ENCODE measurements at regions not wholly inside any gene's neighbourhood (a gene's known extent, or its start where the extent isn't known, plus 50 kb on each side); places are given as distances from the start of the nearest gene placed in this dataset.
"Not testable (repeated sequence)": the region's sequence is repeated elsewhere in the genome, so short reads cannot be mapped to it uniquely, and the experiment has no call there.

GRCh38 chr1:14165371-14165801, 433.1 kb upstream of the KAZN start:
- Histone ChIP-seq H3K27ac (no peak overlapping the region), H3K4me2 (no peak overlapping the region), H3K9ac (no peak overlapping the region), H3K27me3 (no peaks in the 10 kb centered on the region; a peak in 1 of 22 replicates), H3K9me3 (replicated peaks in 1 of 11) (peaks cover 7 to 24% (median 18%) of the 10 kb centered on the region in 11 experiments; a peak in 20 of 22 replicates), H3K4me3 (no peak overlapping the region), H3K4me1 (no peaks in the 10 kb centered on the region), H3K36me3 (no peaks in the 10 kb centered on the region), H4K20me1 (no peaks in the 10 kb centered on the region)
- TF ChIP-seq Cebpa-rat (IDR thresholded peaks at IDR 0.05): no peak

GRCh38 chr1:14167884-14168283, 430.6 kb upstream of the KAZN start:
- Histone ChIP-seq H3K27ac (no peak overlapping the region), H3K4me1 (no peaks in the 10 kb centered on the region)

GRCh38 chr1:14168326-14169063, 430.0 kb upstream of the KAZN start:
- TF ChIP-seq Cebpa-rat (IDR thresholded peaks at IDR 0.05): no peak
- Histone ChIP-seq H3K9me3 (replicated peaks in 1 of 11) (peaks cover 2 to 18% (median 7%) of the 10 kb centered on the region in 11 experiments; a peak in 19 of 22 replicates), H3K4me1 (no peaks in the 10 kb centered on the region), H3K4me3 (no peak overlapping the region), H3K9ac (no peak overlapping the region), H3K27me3 (no peaks in the 10 kb centered on the region; a peak in 1 of 22 replicates), H3K36me3 (no peaks in the 10 kb centered on the region), H3K4me2 (no peak overlapping the region), H3K27ac (no peak overlapping the region), H4K20me1 (no peaks in the 10 kb centered on the region)

More at GRCh38 chr1:14167884-14168283, 430.6 kb upstream of the KAZN start:
- H3K9me3 ChIP-seq (replicated peaks in 1 of 11): peaks cover 8 to 25% (median 13%) of the 10 kb centered on the region in 11 experiments; a peak in 20 of 22 replicates
- H3K27me3 ChIP-seq: no peaks in the 10 kb centered on the region; a peak in 1 of 22 replicates
- H3K4me2 ChIP-seq: no peak overlapping the region
- no peaks in the 10 kb centered on the region for H3K36me3 ChIP-seq
- H3K4me3 ChIP-seq: no peak overlapping the region
- no peak for TF ChIP-seq Cebpa-rat (IDR thresholded peaks at IDR 0.05)
- no peak overlapping the region for H3K9ac ChIP-seq
- no peaks in the 10 kb centered on the region for H4K20me1 ChIP-seq

GRCh38 chr1:14173598-14173997, 424.9 kb upstream of the KAZN start:
- Histone ChIP-seq H3K9me3 (replicated peaks in 1 of 11) (peaks cover 3 to 22% (median 9%) of the 10 kb centered on the region in 11 experiments; a peak in 14 of 22 replicates), H4K20me1 (no peaks in the 10 kb centered on the region), H3K9ac (no peak overlapping the region), H3K4me3 (no peak overlapping the region), H3K27ac (no peak overlapping the region), H3K36me3 (no peaks in the 10 kb centered on the region), H3K27me3 (peaks cover 2 to 36% (median 31%) of the 10 kb centered on the region in 11 experiments; a peak in 18 of 22 replicates), H3K4me1 (no peaks in the 10 kb centered on the region), H3K4me2 (no peak overlapping the region)
- no peak for TF ChIP-seq Cebpa-rat (IDR thresholded peaks at IDR 0.05)

GRCh38 chr1:14177866-14178265, 420.6 kb upstream of the KAZN start:
- H3K4me2 ChIP-seq, H3K27ac ChIP-seq, H3K36me3 ChIP-seq, H3K4me3 ChIP-seq, H4K20me1 ChIP-seq, H3K9ac ChIP-seq: not testable (repeated sequence)
- Histone ChIP-seq H3K4me1 (peaks cover 11 to 24% (median 19%) of the 10 kb centered on the region in 10 experiments), H3K27me3 (peaks cover 28 to 79% (median 73%) of the 10 kb centered on the region in 11 experiments), H3K9me3 (replicated peaks in 1 of 11) (peaks cover 2 to 23% (median 15%) of the 10 kb centered on the region in 11 experiments; a peak in 14 of 22 replicates)

- Histone ChIP-seq H3K4me3 (no peak overlapping the region; a peak in 1 of 20 replicates), H3K4me2 (peak overlapping the region in 8 of 11 experiments; percentile 41 to 71 (median 53); a peak in 11 of 22 replicates), H4K20me1 (peaks cover 0 to 6% (median 0%) of the 10 kb centered on the region in 11 experiments; a peak in 1 of 22 replicates), H3K9ac (peak overlapping the region in 1 of 11 experiments; percentile 11; a peak in 2 of 22 replicates), H3K4me1 (peaks cover 11 to 41% (median 22%) of the 10 kb centered on the region in 10 experiments), H3K36me3 (no peaks in the 10 kb centered on the region), H3K27ac (no peak overlapping the region), H3K9me3 (replicated peaks in 1 of 11) (peaks cover 0 to 23% (median 18%) of the 10 kb centered on the region in 11 experiments; a peak in 14 of 22 replicates), H3K27me3 (peaks cover 34 to 100% (median 97%) of the 10 kb centered on the region in 11 experiments)
- TF ChIP-seq Cebpa-rat (IDR thresholded peaks at IDR 0.05): no peak
These were observed 417.7 kb upstream of the KAZN start for GRCh38 chr1:14180738-14181137.

GRCh38 chr1:14181191-14181795, 417.2 kb upstream of the KAZN start:
- Histone ChIP-seq H3K27ac (peak overlapping the region in 2 of 11 experiments; percentile 3 to 4; a peak in 1 of 22 replicates), H3K4me2 (peak overlapping the region; percentile 33 to 71 (median 47); a peak in 21 of 22 replicates), H4K20me1 (peaks cover 0 to 6% (median 0%) of the 10 kb centered on the region in 11 experiments; a peak in 1 of 22 replicates), H3K9me3 (replicated peaks in 1 of 11) (peaks cover 0 to 23% (median 18%) of the 10 kb centered on the region in 11 experiments; a peak in 14 of 22 replicates), H3K4me1 (peaks cover 11 to 41% (median 22%) of the 10 kb centered on the region in 10 experiments), H3K36me3 (no peaks in the 10 kb centered on the region), H3K9ac (peak overlapping the region in 2 of 11 experiments; percentile 11 to 56; a peak in 2 of 22 replicates), H3K27me3 (peaks cover 36 to 100% (median 97%) of the 10 kb centered on the region in 11 experiments), H3K4me3 (peak overlapping the region in 2 of 10 experiments; percentile 15 to 23; a peak in 2 of 20 replicates)
- no peak for TF ChIP-seq Cebpa-rat (IDR thresholded peaks at IDR 0.05)

- peak overlapping the region in 10 of 11 experiments; percentile 1 to 64 (median 24); a peak in 10 of 22 replicates for H3K4me2 ChIP-seq
- peaks cover 36 to 98% (median 90%) of the 10 kb centered on the region in 11 experiments for H3K27me3 ChIP-seq
- H3K36me3 ChIP-seq: no peaks in the 10 kb centered on the region
- peaks cover 0 to 22% (median 17%) of the 10 kb centered on the region in 11 experiments; a peak in 14 of 22 replicates for H3K9me3 ChIP-seq (replicated peaks in 1 of 11)
- H3K4me3 ChIP-seq: no peak overlapping the region
- H3K9ac ChIP-seq: no peak overlapping the region
- H3K4me1 ChIP-seq: peaks cover 11 to 41% (median 22%) of the 10 kb centered on the region in 10 experiments
- H4K20me1 ChIP-seq: peaks cover 0 to 6% (median 0%) of the 10 kb centered on the region in 11 experiments; a peak in 1 of 22 replicates
- TF ChIP-seq Cebpa-rat (IDR thresholded peaks at IDR 0.05): peak in 1 of 11 experiments; percentile 26; a peak in 1 of 22 replicates
- no peak overlapping the region for H3K27ac ChIP-seq
These were observed 415.6 kb upstream of the KAZN start for GRCh38 chr1:14182856-14183255.

Measured in BLaER1 treated with 17β-estradiol and CSF1 and Interleukin-3, amounts not matched to agents 10 nM and 100 nM (cell line).